MCF 10A (cell line): ENCODE measurements at regions not wholly inside any gene's neighbourhood (a gene's known extent, or its start where the extent isn't known, plus 50 kb on each side); places are given as distances from the start of the nearest gene placed in this dataset.
"Not testable (repeated sequence)": the region's sequence is repeated elsewhere in the genome, so short reads cannot be mapped to it uniquely, and the experiment has no call there.

Source experiments
- BruUV-seq: library from RNA; stranded (reverse); fragments of 400-500 nt; replicated peaks from 2 replicates; lab custom pipeline; 2021; lab: Mats Ljungman, UMichigan
- CTCF ChIA-PET: fragments of 300-600 bp; sonication (Branson Sonifier 250); formaldehyde crosslinking; extraction: SDS; loops from one replicate; lab custom pipeline; 2021; ENCODE audit warnings: antibody characterized with exemption, inconsistent platforms; lab: Yijun Ruan, JAX
- POLR2A ChIA-PET: fragments of 300-600, 350-650 bp; sonication (Branson Sonifier 250); formaldehyde crosslinking; extraction: SDS; loops from one replicate; lab custom pipeline; 2020; ENCODE audit warnings: antibody characterized with exemption, inconsistent platforms; lab: Yijun Ruan, JAX
- DNase-seq: peaks from one replicate; pipeline ENCODE4 v3.0.0-alpha.2; 2018; ENCODE audit not compliant: unreplicated experiment
- H3K27ac Mint-ChIP-seq: one replicate; pipeline ENCODE4 v1.8.0; 2022; ENCODE audit warnings: mild to moderate bottlenecking, low read depth, mixed read lengths; ENCODE audit not compliant: unreplicated experiment
- H3K27me3 Mint-ChIP-seq: one replicate; pipeline ENCODE4 v1.8.0; 2022; ENCODE audit warnings: mixed read lengths; ENCODE audit not compliant: insufficient read depth, unreplicated experiment
- H3K36me3 Mint-ChIP-seq: one replicate; pipeline ENCODE4 v1.8.0; 2022; ENCODE audit warnings: mild to moderate bottlenecking, moderate library complexity, mixed read lengths; ENCODE audit not compliant: insufficient read depth, unreplicated experiment
- H3K4me1 Mint-ChIP-seq: one replicate; pipeline ENCODE4 v1.8.0; 2022; ENCODE audit warnings: mixed read lengths; ENCODE audit not compliant: insufficient read depth, unreplicated experiment
- H3K4me3 Mint-ChIP-seq: one replicate; pipeline ENCODE4 v1.8.0; 2022; ENCODE audit warnings: mild to moderate bottlenecking, moderate library complexity, mixed read lengths; ENCODE audit not compliant: unreplicated experiment
- H3K9me3 Mint-ChIP-seq: one replicate; pipeline ENCODE4 v1.8.0; 2022; ENCODE audit warnings: mixed read lengths; ENCODE audit not compliant: unreplicated experiment
- CTCF ChIP-seq: fragments of 200-600 bp; IDR thresholded peaks from one replicate; pipeline ENCODE4 v1.8.0; 2022; ENCODE audit warnings: antibody characterized with exemption, mild to moderate bottlenecking; ENCODE audit not compliant: unreplicated experiment
- intact Hi-C: fragments of 100-400 bp; cut with micrococcal nuclease; formaldehyde crosslinking; loops from 2 replicates; pipeline ENCODE4 v1.14.1; 2022

DNA sequence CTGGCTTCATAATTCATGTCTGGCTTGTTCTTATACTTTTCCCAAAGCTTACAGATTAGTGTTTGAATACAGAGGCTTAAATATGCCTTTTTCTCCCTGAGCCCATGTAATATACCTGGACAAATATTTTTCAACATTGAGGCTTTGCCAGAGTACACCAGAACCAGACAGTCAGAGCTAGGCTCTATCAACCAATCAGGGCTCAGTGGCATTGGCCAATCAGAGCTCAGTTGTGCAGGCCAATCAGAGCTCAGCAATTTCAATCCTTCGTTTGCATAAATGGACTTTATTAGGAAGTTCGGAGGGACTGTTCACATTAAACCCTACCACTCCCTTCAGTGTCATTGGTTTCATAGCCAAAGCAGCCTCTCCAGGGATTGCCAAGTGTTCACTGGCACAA is 51.2 kb upstream of the TMSB15B start:
- ChIA-PET CTCF (no interaction called here), POLR2A (no interaction called here)
- H3K9me3 Mint-ChIP-seq, result no peaks in the 10 kb centered on the region
- intact Hi-C loops, result no loop called here
- no peaks in the 10 kb centered on the region for H3K4me1 Mint-ChIP-seq
- no peak overlapping the region for H3K27ac Mint-ChIP-seq
- no peak overlapping the region for H3K4me3 Mint-ChIP-seq
- no peak for TF ChIP-seq CTCF
- no peak for DNase-seq
- BruUV-seq, result no TSS peak
- H3K27me3 Mint-ChIP-seq, result peaks cover 27% of the 10 kb centered on the region
- no peaks in the 10 kb centered on the region for H3K36me3 Mint-ChIP-seq

DNA sequence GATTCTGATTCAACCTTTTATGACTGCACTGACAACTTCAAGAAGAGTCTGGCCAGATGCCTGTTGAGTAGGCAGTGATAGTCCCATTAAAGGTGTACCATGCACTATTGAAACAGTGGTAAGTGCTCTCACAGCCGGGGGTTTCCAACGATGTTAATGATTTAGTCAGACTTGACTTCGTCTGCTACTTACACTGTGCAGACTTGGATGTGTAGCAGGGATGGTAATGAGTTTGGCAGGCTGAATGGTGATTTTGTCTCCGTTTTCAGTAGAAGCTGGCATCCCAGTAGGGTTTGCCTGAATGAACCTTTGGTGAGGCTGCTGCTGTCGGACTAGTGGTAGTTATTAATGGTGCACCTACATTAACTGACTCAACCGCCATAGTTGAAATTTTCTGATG is 52.0 kb upstream of the TMSB15B start:
- Mint-ChIP-seq H3K4me3 (no peak overlapping the region), H3K36me3 (no peaks in the 10 kb centered on the region), H3K27me3 (peaks cover 25% of the 10 kb centered on the region), H3K27ac (no peak overlapping the region), H3K4me1 (no peaks in the 10 kb centered on the region), H3K9me3 (no peaks in the 10 kb centered on the region)
- no TSS peak for BruUV-seq
- intact Hi-C loops, result no loop called here
- no peak for TF ChIP-seq CTCF
- no peak for DNase-seq
- ChIA-PET CTCF (no interaction called here), POLR2A (no interaction called here)

- no TSS peak for BruUV-seq
- intact Hi-C loops, result no loop called here
- no peaks in the 10 kb centered on the region for H3K36me3 Mint-ChIP-seq
- ChIA-PET POLR2A (no interaction called here), CTCF (no interaction called here)
- H3K4me1 Mint-ChIP-seq, result no peaks in the 10 kb centered on the region
- H3K27ac Mint-ChIP-seq, result no peak overlapping the region
- no peak overlapping the region for H3K4me3 Mint-ChIP-seq
- H3K27me3 Mint-ChIP-seq, result peaks cover 21% of the 10 kb centered on the region
- DNase-seq, result no peak
- H3K9me3 Mint-ChIP-seq, result peaks cover 7% of the 10 kb centered on the region
- TF ChIP-seq CTCF, result no peak
Measured at GRCh38 chrX:103904301-103904700, 58.1 kb upstream of the TMSB15B start.

- BruUV-seq, H3K36me3 Mint-ChIP-seq, H3K4me3 Mint-ChIP-seq, H3K9me3 Mint-ChIP-seq, DNase-seq, POLR2A ChIA-PET, intact Hi-C loops, CTCF ChIA-PET, H3K27ac Mint-ChIP-seq, H3K4me1 Mint-ChIP-seq: not testable (repeated sequence)
- H3K27me3 Mint-ChIP-seq, result peaks cover 11% of the 10 kb centered on the region
Measured at GRCh38 chrX:103902606-103903005, 59.8 kb upstream of the TMSB15B start.

DNA sequence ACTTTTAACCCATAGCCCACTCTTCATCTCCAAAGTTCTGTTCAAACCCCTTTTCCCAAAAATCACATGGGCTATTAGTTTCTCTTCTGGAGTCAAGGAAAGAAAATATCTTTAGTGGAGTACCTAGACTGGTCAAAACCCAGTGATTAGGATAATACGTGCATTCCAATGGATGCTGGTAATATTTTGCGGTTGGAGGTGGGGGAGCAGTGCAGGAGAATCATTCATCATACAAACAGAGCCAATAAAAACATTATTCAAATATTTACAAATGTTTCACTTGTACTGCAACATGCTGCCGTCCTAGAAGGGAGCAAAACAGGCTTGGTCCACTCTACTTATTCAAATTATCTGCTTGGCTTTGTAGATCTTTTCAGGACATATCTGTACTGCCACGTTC is 57.2 kb upstream of the RAB9B start:
- DNase-seq, result no peak
- H3K36me3 Mint-ChIP-seq, result no peaks in the 10 kb centered on the region
- ChIA-PET POLR2A (no interaction called here), CTCF (no interaction called here)
- no peaks in the 10 kb centered on the region for H3K9me3 Mint-ChIP-seq
- no peaks in the 10 kb centered on the region for H3K4me1 Mint-ChIP-seq
- peaks cover 12% of the 10 kb centered on the region for H3K27me3 Mint-ChIP-seq
- H3K27ac Mint-ChIP-seq, result no peak overlapping the region
- H3K4me3 Mint-ChIP-seq, result no peak overlapping the region
- TF ChIP-seq CTCF, result no peak
- BruUV-seq, result no TSS peak
- intact Hi-C loops, result no loop called here
